ENCODE measurements at regions not wholly inside any gene's neighbourhood (a gene's known extent, or its start where the extent isn't known, plus 50 kb on each side); places are given as distances from the start of the nearest gene placed in this dataset.

GRCh38 chr2:172162739-172163336 lies 60.1 kb upstream of the DLX2 start:
- DNase-seq (no peak), ATAC-seq (peak; percentile 12 to 50)
- Histone ChIP-seq H3K27ac (no peak overlapping the region), H3K27me3 (ENCODE audit: low read depth) (no peaks in the 10 kb centered on the region), H3K9me3 (no peaks in the 10 kb centered on the region), H3K4me3 (no peak overlapping the region), H3K4me1 (no peaks in the 10 kb centered on the region), H3K36me3 (no peaks in the 10 kb centered on the region)
- no peak for TF ChIP-seq CTCF (IDR thresholded peaks at IDR 0.05)
- intact Hi-C loops (cut with DNase I) = no loop called here

- H3K9me3 ChIP-seq = no peaks in the 10 kb centered on the region
- no peak overlapping the region for H3K4me3 ChIP-seq
- DNase-seq (no peak), ATAC-seq (peak in 1 of 2 donors; percentile 33)
- no peak overlapping the region for H3K27ac ChIP-seq
- H3K4me1 ChIP-seq = peaks cover 12% of the 10 kb centered on the region
- intact Hi-C loops (cut with DNase I) = no loop called here
- no peaks in the 10 kb centered on the region for H3K36me3 ChIP-seq
- peaks cover 11% of the 10 kb centered on the region for H3K27me3 ChIP-seq (ENCODE audit: low read depth)
- no peak for TF ChIP-seq CTCF (IDR thresholded peaks at IDR 0.05)
These were observed 66.2 kb upstream of the DLX2 start for GRCh38 chr2:172168917-172169346.

- TF ChIP-seq CTCF (IDR thresholded peaks at IDR 0.05) = no peak
- ATAC-seq (no peak), DNase-seq (no peak)
- Histone ChIP-seq H3K4me1 (peaks cover 12% of the 10 kb centered on the region), H3K27ac (no peak overlapping the region), H3K36me3 (no peaks in the 10 kb centered on the region), H3K27me3 (ENCODE audit: low read depth) (peaks cover 11% of the 10 kb centered on the region), H3K9me3 (no peaks in the 10 kb centered on the region), H3K4me3 (no peak overlapping the region)
- intact Hi-C loops (cut with DNase I) = loop anchor here (10.0 kb wide), 1 partner anchor 295 kb away; no protein-coding TSS in a partner anchor
These were observed 66.9 kb upstream of the DLX2 start for GRCh38 chr2:172169611-172170010.

- Histone ChIP-seq H3K9me3 (no peaks in the 10 kb centered on the region), H3K27me3 (ENCODE audit: low read depth) (peaks cover 11% of the 10 kb centered on the region), H3K4me1 (peaks cover 12% of the 10 kb centered on the region), H3K4me3 (peak overlapping the region; percentile 62), H3K27ac (no peak overlapping the region), H3K36me3 (no peaks in the 10 kb centered on the region)
- DNase-seq (peak; percentile 82), ATAC-seq (peak; percentile 98 to 100)
- intact Hi-C loops (cut with DNase I) = loop anchor here (10.0 kb wide), 1 partner anchor 292 kb away; no protein-coding TSS in a partner anchor
- TF ChIP-seq CTCF (IDR thresholded peaks at IDR 0.05) = peak; percentile 87
These were observed 69.9 kb upstream of the DLX2 start for GRCh38 chr2:172172513-172173173.

GRCh38 chr2:172173174-172173706 lies 70.5 kb upstream of the DLX2 start:
- ATAC-seq (no peak), DNase-seq (no peak)
- Histone ChIP-seq H3K27me3 (ENCODE audit: low read depth) (peaks cover 11% of the 10 kb centered on the region), H3K36me3 (no peaks in the 10 kb centered on the region), H3K4me1 (peaks cover 12% of the 10 kb centered on the region), H3K9me3 (no peaks in the 10 kb centered on the region), H3K27ac (no peak overlapping the region), H3K4me3 (peak overlapping the region; percentile 62)
- intact Hi-C loops (cut with DNase I) = loop anchor here (10.0 kb wide), 1 partner anchor 292 kb away; no protein-coding TSS in a partner anchor
- TF ChIP-seq CTCF (IDR thresholded peaks at IDR 0.05) = no peak
